ENCODE measurements at regions not wholly inside any gene's neighbourhood (a gene's known extent, or its start where the extent isn't known, plus 50 kb on each side); places are given as distances from the start of the nearest gene placed in this dataset.
"Not testable (repeated sequence)": the region's sequence is repeated elsewhere in the genome, so short reads cannot be mapped to it uniquely, and the experiment has no call there.

DNA sequence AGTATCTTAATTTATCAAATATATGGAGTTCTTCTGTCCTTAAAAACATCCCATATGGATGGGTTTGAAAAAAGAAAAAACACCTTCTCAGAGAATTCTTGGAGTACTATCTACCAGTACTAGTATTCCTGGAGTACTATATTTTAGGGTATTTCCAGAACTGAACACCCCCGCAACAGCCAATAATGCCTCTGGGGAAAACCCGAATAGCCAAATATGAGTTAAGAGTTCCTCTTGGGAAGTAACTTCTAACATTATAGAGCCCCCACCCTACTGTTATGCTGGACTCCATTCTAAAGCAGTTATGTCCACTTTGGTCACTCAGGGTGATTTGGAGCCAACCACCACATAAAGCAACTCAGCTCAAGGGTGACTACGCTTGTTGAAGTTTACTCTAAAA, 115.0 kb upstream of the RASGEF1B start:
- Mint-ChIP-seq H3K27me3 (ENCODE audit: low read depth) (peaks cover 7% of the 10 kb centered on the region), H3K36me3 (ENCODE audit: low read depth) (no peaks in the 10 kb centered on the region), H3K4me1 (ENCODE audit: low read depth) (no peaks in the 10 kb centered on the region), H3K9me3 (ENCODE audit: low read depth) (no peaks in the 10 kb centered on the region), H3K27ac (ENCODE audit: unreplicated experiment) (no peak overlapping the region), H3K4me3 (ENCODE audit: unreplicated experiment) (no peak overlapping the region)
- DNase-seq (ENCODE audit: low spot score), result no peak
- TF ChIP-seq, protein P1, sequence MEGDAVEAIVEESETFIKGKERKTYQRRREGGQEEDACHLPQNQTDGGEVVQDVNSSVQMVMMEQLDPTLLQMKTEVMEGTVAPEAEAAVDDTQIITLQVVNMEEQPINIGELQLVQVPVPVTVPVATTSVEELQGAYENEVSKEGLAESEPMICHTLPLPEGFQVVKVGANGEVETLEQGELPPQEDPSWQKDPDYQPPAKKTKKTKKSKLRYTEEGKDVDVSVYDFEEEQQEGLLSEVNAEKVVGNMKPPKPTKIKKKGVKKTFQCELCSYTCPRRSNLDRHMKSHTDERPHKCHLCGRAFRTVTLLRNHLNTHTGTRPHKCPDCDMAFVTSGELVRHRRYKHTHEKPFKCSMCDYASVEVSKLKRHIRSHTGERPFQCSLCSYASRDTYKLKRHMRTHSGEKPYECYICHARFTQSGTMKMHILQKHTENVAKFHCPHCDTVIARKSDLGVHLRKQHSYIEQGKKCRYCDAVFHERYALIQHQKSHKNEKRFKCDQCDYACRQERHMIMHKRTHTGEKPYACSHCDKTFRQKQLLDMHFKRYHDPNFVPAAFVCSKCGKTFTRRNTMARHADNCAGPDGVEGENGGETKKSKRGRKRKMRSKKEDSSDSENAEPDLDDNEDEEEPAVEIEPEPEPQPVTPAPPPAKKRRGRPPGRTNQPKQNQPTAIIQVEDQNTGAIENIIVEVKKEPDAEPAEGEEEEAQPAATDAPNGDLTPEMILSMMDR (IDR thresholded peaks at IDR 0.05), result no peak

DNA sequence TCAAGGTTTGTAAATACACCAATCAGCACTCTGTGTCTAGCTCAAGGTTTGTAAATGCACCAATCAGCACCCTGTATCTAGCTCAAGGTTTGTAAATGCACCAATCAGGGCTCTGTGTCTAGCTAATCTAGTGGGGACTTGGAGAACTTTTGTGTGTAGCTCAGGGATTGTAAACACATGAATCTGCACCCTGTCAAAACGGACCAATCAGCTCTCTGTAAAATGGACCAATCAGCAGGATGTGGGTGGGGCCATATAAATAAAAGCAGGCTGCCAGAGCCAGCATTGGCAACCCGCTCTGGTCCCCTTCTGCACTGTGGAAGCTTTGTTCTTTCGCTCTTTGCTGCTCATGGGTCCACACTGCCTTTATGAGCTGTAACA, 109.3 kb upstream of the RASGEF1B start:
- not testable (repeated sequence) for H3K9me3 Mint-ChIP-seq (ENCODE audit: low read depth); H3K27ac Mint-ChIP-seq (ENCODE audit: unreplicated experiment); H3K36me3 Mint-ChIP-seq (ENCODE audit: low read depth); H3K4me1 Mint-ChIP-seq (ENCODE audit: low read depth); H3K27me3 Mint-ChIP-seq (ENCODE audit: low read depth); DNase-seq (ENCODE audit: low spot score); H3K4me3 Mint-ChIP-seq (ENCODE audit: unreplicated experiment)

DNA sequence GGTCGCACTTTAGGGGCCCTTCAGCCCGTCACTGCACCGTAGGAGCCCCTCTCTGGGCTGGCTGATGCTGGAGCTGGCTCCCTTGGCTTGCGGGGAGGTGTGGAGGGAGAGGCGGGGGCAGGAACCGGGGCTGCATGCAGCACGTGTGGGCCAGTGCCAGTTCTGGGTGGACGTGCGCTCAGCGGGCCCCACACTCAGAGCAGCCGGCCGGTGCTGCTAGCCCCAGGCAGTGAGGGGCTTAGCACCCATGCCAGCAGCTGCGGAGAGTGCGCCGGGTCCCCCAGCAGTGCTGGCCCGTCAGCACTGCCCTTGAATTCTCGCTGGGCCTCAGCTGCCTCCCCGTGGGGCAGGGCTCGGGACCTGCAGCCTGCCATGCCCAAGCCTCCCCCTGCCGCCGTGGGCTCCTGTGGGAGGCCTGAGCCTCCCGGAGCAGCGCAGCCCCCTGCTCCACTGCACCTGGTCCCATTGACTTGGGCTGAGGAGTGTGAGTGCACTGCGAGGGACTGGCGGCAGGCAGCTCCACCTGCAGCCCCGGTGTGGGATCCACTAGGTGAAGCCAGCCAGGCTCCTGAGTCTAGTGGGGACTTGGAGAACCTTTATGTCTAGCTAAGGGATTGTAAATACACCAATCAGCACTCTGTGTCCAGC, 108.8 kb upstream of the RASGEF1B start:
- TF ChIP-seq, protein P1 (IDR thresholded peaks at IDR 0.05), result no peak
- H3K4me1 Mint-ChIP-seq (ENCODE audit: low read depth), result peaks cover 6% of the 10 kb centered on the region

DNA sequence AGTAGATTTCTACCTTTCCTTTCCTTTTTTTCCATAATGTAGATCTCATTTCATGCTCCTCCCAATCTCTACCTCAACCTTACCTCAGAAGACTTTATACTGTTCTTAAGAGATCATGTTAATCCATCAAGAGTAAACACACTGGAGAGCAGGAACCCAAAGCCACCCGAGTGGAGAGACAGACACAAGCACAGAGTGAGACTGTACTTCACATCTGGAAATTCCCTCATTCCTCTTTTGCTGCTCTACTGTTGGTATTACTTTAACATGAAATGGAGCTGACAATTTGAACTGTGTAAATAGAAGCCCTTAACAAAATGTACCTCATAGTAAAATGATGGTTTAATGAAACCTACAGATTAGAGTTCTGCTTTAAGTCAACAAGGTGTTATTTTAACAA, 105.7 kb upstream of the RASGEF1B start:
- Mint-ChIP-seq H3K27ac (ENCODE audit: unreplicated experiment) (no peak overlapping the region), H3K4me3 (ENCODE audit: unreplicated experiment) (no peak overlapping the region), H3K9me3 (ENCODE audit: low read depth) (no peaks in the 10 kb centered on the region), H3K36me3 (ENCODE audit: low read depth) (no peaks in the 10 kb centered on the region), H3K27me3 (ENCODE audit: low read depth) (peaks cover 4% of the 10 kb centered on the region), H3K4me1 (ENCODE audit: low read depth) (peaks cover 6% of the 10 kb centered on the region)
- no peak for DNase-seq (ENCODE audit: low spot score)
- TF ChIP-seq, protein P1 (IDR thresholded peaks at IDR 0.05), result no peak

More for the DNA sequence above, 108.8 kb upstream of the RASGEF1B start:
- Mint-ChIP-seq H3K27me3 (ENCODE audit: low read depth) (peaks cover 6% of the 10 kb centered on the region), H3K9me3 (ENCODE audit: low read depth) (no peaks in the 10 kb centered on the region), H3K4me3 (ENCODE audit: unreplicated experiment) (no peak overlapping the region), H3K36me3 (ENCODE audit: low read depth) (no peaks in the 10 kb centered on the region), H3K27ac (ENCODE audit: unreplicated experiment) (no peak overlapping the region)
- DNase-seq (ENCODE audit: low spot score), result no peak

DNA sequence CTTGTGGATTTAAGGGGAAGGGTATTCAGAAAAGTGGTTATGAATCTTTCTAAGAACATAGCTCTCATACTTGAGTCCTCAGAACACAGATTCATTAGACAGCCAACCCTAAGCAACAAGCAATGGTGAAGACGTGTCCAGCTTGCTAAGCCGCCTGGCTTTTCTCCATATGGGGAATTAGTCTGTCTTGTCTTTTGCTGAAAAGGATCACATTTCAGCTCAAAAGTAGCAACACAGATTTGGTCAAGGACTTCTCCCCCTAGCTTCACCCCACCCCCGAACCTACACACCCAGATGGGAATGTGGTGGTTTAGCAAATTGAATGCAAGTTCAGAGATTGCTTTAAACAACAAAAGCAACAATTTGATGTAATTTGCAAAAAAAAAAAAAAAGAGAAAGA, 103.3 kb upstream of the RASGEF1B start:
- peaks cover 6% of the 10 kb centered on the region for H3K4me1 Mint-ChIP-seq (ENCODE audit: low read depth)
- no peaks in the 10 kb centered on the region for H3K36me3 Mint-ChIP-seq (ENCODE audit: low read depth)
- H3K9me3 Mint-ChIP-seq (ENCODE audit: low read depth), result no peaks in the 10 kb centered on the region
- no peak overlapping the region for H3K27ac Mint-ChIP-seq (ENCODE audit: unreplicated experiment)
- no peak for DNase-seq (ENCODE audit: low spot score)
- H3K27me3 Mint-ChIP-seq (ENCODE audit: low read depth), result peaks cover 4% of the 10 kb centered on the region
- H3K4me3 Mint-ChIP-seq (ENCODE audit: unreplicated experiment), result no peak overlapping the region
- TF ChIP-seq, protein P1 (IDR thresholded peaks at IDR 0.05), result no peak

DNA sequence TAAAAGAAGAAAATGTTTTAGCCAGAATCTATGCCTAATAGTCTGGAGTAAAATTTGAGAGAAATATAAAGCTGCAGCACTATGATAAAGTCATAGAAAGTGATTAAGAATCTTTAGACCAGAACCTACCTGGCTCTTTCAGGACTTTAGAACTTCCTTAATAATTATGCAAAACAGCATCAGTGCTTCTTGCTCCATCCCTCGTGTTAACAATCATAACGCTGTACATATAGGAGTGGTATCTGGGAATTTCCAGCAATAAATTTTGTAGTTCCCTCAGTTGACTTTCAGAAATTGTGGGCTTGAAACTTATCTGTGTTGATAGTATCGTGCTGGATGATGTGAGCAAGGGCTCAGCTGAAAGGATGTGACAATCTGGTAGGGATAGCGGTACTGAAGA, 102.1 kb upstream of the RASGEF1B start:
- Mint-ChIP-seq H3K4me1 (ENCODE audit: low read depth) (peaks cover 6% of the 10 kb centered on the region), H3K27me3 (ENCODE audit: low read depth) (peaks cover 4% of the 10 kb centered on the region), H3K36me3 (ENCODE audit: low read depth) (no peaks in the 10 kb centered on the region), H3K27ac (ENCODE audit: unreplicated experiment) (no peak overlapping the region), H3K9me3 (ENCODE audit: low read depth) (no peaks in the 10 kb centered on the region), H3K4me3 (ENCODE audit: unreplicated experiment) (no peak overlapping the region)
- TF ChIP-seq, protein P1 (IDR thresholded peaks at IDR 0.05), result no peak
- no peak for DNase-seq (ENCODE audit: low spot score)

Data from chondrocyte (in vitro differentiated cells).